Pons (tissue), 1 donor: ENCODE measurements at regions not wholly inside any gene's neighbourhood (a gene's known extent, or its start where the extent isn't known, plus 50 kb on each side); places are given as distances from the start of the nearest gene placed in this dataset.
"Not testable (repeated sequence)": the region's sequence is repeated elsewhere in the genome, so short reads cannot be mapped to it uniquely, and the experiment has no call there.

Experiments used
- DNase-seq: peaks from one replicate; pipeline ENCODE4 v3.0.0-alpha.2; 2016; ENCODE audit warnings: low spot score

DNA sequence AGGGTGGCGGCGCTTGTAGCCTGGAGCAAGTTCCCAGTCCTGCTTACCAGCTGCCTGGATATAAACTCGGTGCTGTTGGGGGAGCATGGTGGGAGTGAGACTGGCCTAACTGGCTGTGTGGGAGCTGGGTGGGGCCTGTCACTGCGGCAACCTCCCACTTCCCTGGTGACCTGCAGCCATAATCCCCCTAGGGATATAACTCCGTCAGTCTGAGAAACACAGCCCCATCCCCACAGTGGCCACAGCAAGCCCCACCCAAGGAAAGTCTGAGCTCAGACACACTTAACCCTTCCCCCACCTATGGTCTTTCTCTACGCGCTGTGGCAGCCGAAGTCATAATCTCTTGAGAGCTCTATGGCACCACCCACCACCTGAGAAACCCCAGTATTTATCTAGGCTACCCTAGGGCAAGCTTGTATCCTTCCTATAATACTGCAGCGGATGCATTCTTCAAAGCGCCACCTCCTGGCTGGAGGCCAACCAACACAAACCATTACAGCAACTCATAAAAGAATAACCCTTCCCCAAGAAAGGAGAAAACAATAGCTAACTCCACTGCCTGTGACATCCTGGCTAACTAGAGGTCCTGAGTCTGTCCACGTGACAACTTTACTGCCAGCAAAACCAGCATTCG lies 57.4 kb downstream of the ZNF648 start:
- DNase-seq: no peak

DNA sequence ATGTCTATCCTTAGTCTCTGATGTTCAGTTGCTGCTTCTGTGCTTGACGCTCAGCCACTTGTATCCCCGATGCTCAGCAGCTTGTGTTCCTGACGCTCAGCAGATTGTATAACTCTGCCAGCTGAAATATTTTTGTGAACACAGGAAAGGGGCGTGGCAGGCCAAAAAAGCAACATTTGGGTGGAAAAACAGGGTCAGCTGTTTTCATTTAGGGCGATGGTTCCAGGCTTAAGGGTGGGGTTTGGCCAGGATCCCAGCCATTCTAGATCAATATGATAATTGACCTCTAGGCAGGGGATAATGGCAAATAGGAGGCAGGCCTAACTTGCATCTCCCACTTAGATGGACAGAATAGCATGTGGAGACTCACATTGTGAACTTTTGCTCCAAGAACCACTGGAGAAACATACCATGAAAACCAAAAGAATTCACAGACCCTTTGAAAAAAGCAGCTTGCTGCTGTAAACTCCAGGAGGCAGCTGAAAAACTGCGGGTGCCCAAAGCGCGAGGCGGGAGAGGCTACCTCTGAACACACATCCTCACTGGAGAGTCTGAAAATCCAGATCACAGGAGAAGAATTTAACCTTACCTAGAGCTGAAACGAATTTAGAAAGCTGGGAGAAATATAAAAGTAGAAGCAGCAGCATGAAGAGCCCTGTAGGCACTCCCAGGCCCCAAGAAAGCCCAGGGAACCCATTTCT lies 58.3 kb downstream of the ZNF648 start:
- no peak for DNase-seq

DNA sequence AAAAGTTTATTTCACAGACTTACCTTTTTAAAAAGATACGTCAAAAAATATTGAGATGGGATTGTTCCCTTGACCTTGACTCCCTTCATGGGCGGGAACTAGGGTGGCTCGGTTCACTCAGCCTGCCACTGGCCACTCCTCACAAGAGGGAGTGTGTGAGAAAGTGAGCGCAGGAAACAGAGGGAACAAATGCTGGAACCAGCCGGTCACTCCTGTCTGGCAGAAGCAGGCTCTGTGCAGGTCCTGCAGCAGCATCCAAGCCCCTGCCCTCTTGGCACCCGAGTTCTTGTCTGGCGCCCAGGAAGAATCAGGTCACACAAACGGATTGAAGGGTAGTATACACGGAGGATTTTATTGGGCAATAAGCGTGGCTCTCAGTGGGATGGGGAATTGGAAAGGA lies 58.9 kb downstream of the ZNF648 start:
- no peak for DNase-seq

DNA sequence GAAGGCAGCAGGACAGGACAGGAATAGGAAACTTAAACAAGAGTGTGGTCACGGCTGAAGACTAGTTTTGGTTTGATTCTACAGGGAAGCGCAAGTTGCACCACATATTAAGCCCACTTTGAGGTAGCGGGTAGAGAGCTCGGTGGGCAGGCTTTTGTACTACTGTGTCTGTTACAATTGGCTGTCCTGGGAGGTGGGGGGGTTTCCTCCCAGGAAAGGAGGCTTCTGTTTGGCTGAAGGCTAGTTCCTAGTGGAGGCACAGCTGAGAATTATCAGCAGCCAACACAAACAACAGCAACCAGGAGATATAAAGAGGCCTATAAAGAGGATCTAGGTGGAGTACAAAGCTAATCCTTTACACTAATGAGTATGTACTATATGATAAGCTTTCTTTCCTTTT lies 62.7 kb downstream of the ZNF648 start:
- DNase-seq: no peak

DNA sequence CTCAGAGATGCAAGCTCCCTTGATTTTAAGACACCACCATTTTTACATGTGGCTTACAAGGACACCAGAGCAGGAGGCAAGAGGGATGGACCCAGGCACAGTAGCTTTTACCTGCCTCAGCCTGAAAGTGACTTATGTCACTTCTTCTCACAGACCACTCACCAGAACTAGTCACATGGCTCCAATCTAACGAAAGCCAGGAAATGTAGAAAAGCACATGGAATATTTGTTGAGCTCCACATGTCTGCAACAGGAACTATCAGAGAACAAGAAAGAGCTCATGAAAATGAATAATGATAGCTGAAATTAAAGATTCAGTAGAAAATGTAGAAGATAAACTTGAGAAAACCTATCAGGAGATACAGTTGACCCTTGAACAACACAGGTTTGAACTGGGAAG lies 69.4 kb downstream of the ZNF648 start:
- DNase-seq: no peak

DNA sequence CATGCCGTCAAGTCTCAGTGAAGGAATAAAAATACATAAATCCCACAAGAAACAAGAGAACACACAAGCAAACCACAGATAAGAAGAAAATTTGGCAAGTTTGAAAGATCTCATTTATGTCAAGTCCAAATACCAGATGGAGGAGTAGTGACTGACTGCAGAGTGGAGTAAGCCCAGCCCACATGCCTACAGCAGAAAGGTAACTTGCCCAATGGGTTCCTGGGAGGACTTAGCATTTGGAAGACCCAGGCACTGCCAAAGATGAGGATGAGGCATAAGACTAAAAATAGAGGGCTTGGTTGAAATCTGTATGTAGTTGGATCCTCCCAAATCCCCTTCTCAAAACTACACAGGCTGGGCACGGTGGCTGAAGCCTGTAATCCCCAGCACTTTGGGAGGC lies 70.8 kb downstream of the ZNF648 start:
- no peak for DNase-seq

DNA sequence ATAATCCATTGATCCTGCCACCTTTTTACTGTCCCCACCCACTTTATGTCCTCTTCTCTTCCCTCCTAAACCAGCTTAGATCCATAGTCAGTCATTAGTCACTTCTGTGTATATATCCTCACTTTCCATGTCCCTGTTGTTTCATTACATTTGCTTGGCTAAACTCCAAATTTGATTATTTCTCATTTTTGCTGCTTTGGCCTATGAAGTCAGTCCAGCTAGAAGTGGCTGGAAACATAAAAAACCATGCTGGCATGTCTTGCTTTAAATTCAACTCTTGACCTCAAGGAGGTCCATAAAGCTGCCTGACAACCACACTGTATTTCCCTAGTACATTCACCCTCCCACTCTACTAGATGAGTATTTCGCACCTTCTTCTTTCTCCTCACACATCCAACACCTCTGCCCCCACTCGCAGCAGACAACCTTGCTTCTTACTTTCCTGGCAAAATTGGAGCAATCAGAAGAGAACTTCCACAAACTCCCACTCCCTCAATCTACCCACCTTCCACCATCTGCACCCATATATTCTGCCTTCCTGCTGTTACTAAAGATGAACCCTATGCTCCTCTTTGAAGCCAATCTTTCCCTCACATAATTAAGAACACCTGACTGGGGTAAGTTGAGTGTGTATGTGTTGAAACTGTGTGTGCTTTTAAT lies 72.1 kb downstream of the ZNF648 start:
- DNase-seq: no peak

DNA sequence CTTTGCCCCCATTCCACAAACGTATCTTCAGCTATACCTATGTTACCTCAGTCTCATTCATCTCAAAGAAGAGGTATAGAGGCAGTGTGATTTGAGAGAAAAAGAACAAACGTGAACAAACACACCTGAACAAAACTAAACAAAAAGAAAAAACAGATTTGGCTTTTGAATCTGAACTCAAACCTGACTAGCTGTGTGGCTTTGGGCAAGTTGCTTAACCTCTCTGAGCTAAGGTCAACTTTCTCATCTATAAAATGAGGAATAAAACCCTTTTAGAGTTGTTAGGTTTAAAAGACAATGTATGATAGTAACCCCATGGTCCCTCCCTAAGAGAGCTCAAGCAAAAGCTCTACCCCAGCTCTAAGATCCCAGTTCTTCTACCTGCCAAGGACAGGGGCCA lies 73.5 kb downstream of the ZNF648 start:
- no peak for DNase-seq

DNA sequence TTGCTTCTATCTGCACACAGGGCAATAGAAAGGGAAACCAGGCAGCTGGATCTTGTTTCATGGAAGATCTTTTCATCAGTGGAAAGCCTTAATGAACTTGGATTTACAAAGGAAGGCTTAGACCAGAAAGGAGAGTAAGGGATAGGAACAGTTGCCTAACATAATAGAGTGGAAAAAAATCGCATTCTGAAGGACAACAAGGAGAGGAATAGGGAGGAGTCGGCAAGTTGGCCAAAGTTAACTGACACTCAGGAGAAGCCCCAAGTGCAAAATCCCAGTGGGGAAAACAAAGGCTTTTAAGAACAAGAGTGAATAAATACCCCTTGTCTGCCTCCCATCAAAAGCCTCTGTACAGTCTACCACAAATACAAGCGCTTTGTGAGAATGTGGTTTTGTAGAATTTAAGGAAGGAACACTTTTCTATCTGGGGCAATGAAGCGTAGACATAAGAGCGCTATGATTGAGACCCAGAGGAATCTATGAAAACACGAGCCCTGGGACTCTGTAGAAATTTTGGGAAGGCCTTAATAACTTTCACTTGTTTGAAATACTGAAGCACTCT lies 74.1 kb downstream of the ZNF648 start:
- DNase-seq: peak; percentile 74

DNA sequence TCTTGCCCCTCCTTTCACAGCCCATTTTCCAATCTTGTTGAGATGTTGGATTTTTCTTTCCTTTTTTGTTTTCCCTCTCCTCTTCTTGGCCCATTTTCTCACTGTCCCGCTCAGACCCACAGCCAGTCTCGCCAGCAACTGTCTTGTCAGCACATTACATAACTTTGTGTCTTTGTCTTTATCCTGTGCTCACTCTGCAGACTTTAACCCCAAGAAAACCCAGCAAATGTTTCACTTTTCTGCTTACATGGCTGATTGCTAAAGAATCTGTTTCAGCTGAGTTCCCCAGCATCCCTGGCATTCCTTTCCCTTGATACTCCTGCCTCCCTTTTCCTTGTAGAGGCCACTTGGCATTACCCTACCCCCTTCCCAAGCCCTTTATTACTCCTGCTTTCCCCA lies 74.6 kb downstream of the ZNF648 start:
- no peak for DNase-seq

DNA sequence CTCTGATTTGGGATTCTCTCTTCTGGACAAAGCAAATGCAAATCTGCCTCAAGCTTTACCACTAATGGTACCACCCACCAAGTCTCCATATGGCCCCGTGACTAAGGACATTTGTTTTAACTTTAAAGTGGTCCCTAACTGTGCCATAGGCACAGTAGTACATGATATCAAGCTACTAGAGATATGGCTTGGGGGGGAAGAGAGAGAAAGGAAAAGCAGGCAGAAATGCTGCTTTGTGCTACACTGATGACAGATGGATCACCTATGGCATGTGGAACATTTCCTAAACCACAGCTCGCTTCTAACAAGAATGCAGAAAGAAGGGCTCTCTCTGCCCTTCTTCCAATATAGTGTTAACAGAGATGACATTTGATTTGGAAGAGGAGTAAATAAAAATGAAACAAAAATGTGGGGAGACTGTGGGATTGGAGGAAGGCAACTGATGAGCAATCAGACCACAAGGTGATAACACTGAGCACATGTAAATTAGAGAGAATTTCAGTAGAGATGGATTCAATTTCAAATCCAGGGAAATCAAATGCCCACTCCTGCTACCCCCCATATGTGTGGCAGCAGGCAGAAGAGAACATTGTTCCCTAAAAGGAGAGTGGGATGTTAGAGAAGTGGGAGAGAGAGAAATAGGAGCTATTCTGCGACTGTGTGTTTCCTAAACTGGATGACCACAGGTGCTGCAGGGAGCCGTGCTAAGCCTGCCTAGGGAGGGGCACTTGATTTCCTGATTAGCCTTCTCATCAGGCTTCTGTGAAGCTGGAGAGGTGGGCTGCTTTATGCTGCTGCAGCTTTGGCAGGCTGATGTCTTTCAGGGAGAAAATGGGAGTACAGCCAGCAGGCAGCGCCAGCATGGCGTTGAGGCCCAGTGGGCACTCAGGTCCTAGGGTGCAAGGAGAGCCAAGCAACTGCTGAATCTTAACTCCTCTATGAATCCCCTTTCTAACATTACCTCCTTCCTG lies 75.3 kb downstream of the ZNF648 start:
- DNase-seq: no peak

DNA sequence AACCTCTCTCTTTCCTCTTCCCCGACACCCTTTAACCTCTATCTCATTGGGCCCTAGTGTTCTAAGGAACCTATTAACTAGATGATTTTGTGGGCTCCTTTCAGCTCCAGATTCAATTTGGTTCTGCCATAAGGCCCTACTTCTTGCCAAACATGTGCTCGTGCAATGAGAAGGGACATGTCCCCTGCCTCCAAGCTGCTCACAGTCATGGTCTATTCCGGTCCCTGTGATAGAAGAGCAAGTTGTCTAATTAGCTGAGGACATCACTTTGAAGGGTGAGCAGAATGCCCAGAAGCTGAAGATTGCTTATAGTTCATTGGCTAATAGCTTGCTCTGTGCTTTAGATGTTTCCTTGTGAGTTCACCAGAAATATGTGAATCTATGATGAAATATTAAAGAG lies 76.2 kb downstream of the ZNF648 start:
- no peak for DNase-seq

DNA sequence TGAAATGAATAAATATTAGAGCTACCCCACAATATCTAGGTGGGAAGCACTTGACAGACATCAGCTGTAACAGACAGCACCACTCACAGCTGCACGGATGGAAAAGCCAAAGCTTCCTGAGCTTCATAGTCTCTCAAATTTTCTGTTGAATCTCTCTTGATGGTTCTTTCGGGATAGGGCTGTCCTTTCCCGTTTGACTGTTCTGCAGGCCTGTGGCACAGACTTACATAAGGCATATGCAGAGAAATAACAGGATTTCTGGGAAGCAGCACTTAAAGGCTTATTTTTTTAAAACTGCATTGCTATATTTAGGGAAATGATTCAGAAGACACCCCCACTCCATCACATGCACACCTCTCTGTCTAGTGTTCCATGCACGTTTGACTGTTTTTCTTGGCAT lies 77.5 kb downstream of the ZNF648 start:
- DNase-seq: no peak

DNA sequence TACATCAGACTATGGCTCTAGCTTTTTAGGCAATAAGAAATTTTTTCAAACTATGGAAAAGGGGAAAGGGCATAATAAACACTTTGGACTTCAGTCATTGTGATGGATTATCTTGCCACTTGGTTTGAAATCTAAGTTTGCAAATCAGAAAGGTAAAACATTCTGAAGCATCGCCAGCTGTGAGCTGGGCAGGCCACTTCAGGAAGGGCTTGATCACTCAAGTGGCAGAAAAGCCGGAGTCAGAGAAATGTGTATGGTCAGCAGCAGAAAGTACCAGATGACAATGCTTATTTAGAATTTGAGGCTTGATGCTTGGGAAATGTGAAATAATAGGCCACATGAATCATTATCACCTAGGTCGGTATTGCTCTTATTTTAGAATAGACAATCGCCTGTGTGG lies 79.7 kb downstream of the ZNF648 start:
- no peak for DNase-seq

DNA sequence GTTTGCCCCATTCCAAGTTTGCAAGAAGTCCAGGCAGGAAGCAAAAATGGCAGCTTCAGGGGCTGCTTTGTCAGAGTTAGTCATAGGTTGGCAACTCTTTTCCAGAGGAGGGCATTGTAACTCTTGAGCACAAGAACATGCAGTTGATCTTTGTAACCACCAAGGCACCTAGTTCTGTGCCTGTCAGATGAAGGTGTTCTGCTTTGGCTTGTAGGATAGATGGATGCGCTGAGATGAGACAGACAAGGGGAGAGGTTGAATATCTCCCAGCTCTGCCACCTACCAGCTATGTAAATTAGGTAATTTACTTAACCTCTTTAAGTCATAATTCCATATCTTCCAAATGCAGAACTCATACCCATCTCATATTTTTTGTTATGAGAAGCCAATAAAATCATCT lies 89.3 kb downstream of the ZNF648 start:
- DNase-seq: no peak

DNA sequence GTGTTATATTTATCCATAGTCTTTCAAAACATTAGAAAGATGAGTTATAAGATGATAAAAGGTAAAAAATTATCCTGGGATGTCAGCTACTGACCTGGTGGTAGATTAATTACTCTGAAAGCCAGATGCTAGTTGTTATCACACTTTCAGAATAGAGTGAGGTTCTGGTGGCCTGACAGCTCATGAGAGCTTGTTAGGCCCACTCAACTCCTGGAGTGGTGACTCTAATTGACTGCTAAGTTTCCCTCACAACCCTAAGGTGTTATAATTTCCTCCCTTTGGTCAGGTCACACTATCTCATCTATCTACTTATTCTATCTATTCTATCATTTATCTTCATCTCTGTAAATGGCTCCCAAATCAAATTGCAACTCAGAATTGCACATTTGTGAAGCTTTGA lies 90.1 kb downstream of the ZNF648 start:
- DNase-seq: no peak

DNA sequence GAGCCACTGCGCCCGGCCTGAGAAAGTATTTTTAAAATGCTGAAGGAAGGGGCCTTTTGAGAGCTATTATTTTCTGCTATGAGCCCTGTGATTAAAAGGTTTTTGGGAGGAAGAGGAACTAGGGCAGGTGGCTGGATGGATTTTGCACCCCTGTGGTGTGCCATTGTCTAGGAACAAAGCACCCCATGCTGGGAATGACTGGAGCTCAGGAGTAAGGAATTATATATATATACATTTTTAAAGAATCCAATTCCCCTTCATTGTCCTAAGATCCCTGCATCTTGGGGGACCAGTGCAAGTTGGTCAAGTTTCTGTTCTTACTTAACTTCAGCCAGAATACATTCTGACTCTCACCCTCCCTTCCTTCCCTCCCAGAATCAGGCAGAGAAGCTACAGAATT lies 91.6 kb downstream of the ZNF648 start:
- no peak for DNase-seq

DNA sequence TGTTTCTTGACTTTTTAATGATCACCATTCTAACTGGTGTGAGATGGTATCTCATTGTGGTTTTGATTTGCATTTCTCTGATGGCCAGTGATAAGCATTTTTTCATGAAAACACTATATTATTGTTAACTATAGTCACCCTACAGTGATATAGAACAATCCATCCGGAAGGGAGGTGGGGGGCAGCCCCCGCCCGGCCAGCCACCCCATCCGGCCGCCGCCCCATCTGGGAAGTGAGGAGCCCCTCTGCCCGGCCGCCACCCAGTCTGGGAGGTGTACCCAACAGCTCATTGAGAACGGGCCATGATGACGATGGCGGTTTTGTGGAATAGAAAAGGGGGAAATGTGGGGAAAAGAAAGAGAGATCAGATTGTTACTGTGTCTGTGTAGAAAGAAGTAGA lies 106.8 kb downstream of the ZNF648 start:
- DNase-seq: not testable (repeated sequence)

DNA sequence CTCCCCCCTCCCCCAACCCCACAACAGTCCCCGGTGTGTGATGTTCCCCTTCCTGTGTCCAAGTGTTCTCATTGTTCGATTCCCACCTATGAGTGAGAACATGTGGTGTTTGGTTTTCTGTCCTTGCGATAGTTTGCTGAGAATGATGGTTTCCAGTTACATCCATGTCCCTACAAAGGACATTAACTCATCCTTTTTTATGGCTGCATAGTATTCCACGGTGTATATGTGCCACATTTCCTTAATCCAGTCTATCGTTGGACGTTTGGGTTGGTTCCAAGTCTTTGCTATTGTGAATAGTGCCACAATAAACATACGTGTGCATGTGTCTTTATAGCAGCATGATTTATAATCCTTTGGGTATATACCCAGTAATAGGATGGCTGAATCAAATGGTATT lies 107.3 kb downstream of the ZNF648 start:
- DNase-seq: not testable (repeated sequence)

DNA sequence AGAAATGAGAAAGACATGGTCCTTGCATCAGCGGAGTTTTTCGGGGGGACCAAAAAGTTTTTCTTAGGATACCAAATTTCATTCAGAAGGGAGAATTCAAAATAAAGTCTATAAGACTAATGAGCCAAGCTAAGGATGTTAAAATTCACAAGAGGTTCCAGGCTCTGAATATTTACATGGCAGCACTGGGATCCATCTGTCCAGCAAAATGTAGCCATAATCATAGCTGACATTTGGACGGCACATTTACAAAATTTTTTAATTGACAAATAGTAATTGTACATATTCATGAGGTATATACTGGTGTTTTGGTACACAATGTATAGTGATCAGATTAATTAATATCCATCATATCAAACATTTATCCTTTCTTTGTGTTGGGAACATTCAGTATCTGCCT lies 107.9 kb downstream of the ZNF648 start:
- no peak for DNase-seq

DNA sequence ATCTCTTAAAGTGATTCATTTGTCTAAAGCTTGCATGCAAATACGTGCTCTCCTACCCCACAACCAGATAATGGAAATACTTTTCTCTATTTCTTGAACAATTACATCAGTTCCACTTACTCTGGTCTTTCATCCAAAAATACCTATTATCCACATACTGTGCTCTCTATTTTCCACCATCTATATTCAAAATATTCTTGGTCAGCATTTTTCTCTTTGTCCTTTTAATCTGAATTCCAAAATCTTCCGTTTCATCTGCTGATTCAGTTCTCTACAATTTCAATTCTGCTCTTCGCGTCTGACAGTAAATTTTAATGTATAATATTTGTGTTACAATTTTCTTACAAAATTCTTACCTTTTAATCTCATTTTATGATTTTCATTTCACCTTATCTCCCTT lies 110.3 kb downstream of the ZNF648 start:
- no peak for DNase-seq

DNA sequence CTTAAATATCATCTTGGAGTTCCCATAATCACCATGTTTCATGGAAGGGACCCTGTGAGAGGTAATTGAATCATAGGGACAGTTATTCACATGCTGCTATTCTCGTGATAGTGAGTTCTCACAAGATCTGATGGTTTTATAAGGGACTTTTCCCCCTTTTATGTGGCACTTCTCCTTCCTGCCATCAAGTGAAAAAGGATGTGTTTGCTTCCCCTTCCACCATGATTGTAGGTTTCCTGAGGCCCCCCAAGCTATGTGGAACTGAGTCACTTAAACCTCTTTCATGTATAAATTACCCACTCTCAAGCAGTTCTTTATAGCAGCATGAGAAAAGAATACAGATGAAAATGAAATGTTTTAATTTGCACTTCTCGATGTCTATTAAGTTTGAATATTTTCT lies 112.0 kb downstream of the ZNF648 start:
- DNase-seq: no peak
